AG04449 (cell line): ENCODE measurements at regions not wholly inside any gene's neighbourhood (a gene's known extent, or its start where the extent isn't known, plus 50 kb on each side); places are given as distances from the start of the nearest gene placed in this dataset.

ENCODE experiments used
- CTCF ChIA-PET: fragments of 350-600 bp; formaldehyde crosslinking; extraction: SDS; loops from one replicate; lab custom pipeline; 2021; ENCODE audit warnings: antibody characterized with exemption; lab: Yijun Ruan, JAX
- POLR2A ChIA-PET: fragments of 400-600, 350-600 bp; formaldehyde crosslinking; extraction: SDS; loops from one replicate; lab custom pipeline; 2020; ENCODE audit warnings: antibody characterized with exemption, inconsistent platforms; lab: Yijun Ruan, JAX
- DNase-seq: peaks from one replicate; pipeline ENCODE4 v3.0.0-alpha.2; 2010; ENCODE audit warnings: low read depth, low spot score
- H3K4me3 ChIP-seq: 2 replicates; pipeline ENCODE4 v1.5.1; 2011; ENCODE audit warnings: low read depth, mild to moderate bottlenecking, control low read depth, low read length
- TF ChIP-seq, protein P1 (sequence below): IDR thresholded peaks from one replicate; pipeline ENCODE4 v1.5.1; 2011; ENCODE audit warnings: mild to moderate bottlenecking, moderate library complexity, low read length, control low read depth, inconsistent platforms; ENCODE audit not compliant: insufficient read depth; ENCODE audit errors: missing control alignments

- no peak for DNase-seq
- CTCF ChIA-PET = no interaction called here
- no peak overlapping the region for H3K4me3 ChIP-seq
- TF ChIP-seq, protein P1, sequence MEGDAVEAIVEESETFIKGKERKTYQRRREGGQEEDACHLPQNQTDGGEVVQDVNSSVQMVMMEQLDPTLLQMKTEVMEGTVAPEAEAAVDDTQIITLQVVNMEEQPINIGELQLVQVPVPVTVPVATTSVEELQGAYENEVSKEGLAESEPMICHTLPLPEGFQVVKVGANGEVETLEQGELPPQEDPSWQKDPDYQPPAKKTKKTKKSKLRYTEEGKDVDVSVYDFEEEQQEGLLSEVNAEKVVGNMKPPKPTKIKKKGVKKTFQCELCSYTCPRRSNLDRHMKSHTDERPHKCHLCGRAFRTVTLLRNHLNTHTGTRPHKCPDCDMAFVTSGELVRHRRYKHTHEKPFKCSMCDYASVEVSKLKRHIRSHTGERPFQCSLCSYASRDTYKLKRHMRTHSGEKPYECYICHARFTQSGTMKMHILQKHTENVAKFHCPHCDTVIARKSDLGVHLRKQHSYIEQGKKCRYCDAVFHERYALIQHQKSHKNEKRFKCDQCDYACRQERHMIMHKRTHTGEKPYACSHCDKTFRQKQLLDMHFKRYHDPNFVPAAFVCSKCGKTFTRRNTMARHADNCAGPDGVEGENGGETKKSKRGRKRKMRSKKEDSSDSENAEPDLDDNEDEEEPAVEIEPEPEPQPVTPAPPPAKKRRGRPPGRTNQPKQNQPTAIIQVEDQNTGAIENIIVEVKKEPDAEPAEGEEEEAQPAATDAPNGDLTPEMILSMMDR = no peak
- POLR2A ChIA-PET = no interaction called here
Observed at GRCh38 chr1:87595384-87595781, 266.7 kb downstream of the LMO4 start.

DNA sequence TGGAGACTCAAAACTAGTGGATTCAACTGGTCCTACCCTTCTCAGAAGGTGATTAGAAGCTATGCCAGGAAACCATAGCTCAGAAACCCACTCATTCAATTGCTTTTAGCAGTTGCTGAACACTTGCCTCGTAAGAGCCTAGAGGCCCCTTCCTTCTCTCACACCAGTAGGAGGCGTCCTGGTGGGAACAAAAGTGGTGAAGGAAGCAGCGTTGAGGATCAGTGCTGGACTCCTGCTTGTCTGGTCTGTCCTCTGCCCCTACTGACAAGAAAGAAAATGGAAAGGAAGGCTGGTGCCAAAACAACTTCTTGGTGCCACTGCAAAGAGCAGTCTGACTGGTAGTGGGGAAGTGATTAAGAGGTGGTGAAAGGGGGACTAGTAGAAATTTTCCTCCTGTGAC lies 269.7 kb downstream of the LMO4 start:
- TF ChIP-seq, protein P1 = no peak
- no peak for DNase-seq
- POLR2A ChIA-PET = no interaction called here
- no peak overlapping the region for H3K4me3 ChIP-seq
- CTCF ChIA-PET = no interaction called here

- TF ChIP-seq, protein P1 = no peak
- no peak overlapping the region for H3K4me3 ChIP-seq
- no peak for DNase-seq
- CTCF ChIA-PET = no interaction called here
- POLR2A ChIA-PET = no interaction called here
Observed at GRCh38 chr1:87599569-87599968, 270.9 kb downstream of the LMO4 start.

DNA sequence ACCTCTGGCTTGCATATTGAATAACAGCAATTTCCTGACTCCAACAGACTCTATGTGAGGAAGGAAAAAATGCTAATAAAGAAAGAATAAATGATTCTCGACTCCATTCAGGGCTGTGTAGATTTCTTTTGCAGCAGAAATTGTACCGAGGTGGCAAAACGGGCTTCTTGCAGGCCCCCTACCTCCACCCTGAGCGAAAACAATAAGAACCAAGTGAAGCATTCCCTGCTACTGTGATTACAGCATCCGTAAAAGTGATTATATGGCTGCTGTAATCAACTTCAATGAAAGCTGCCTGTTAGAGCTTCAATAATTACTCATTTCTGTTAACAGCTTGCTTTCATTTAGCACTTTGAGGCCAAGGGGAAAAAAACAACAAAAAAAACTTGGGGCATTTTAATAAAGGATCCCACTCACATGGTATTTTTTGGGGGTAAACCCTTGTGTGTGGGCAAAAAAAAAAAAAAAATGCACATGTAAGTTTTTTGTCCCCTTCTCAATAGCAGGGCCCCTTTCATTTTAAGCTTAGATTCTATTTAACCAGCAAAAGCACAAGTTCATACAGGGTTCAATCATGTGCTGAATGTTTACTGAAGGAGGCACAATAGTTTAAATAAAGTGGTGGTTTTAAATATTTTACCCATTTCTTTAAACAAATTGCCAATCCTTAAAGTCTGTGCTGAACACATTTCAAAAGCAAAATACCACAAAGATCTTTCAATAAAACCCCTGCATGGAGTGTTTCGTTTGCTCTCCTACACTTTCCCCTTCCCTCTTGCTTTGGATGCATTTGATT lies 271.6 kb downstream of the LMO4 start:
- no peak overlapping the region for H3K4me3 ChIP-seq
- no peak for DNase-seq
- ChIA-PET POLR2A (no interaction called here), CTCF (no interaction called here)
- TF ChIP-seq, protein P1 = no peak

- ChIA-PET POLR2A (no interaction called here), CTCF (no interaction called here)
- TF ChIP-seq, protein P1 = no peak
- no peak overlapping the region for H3K4me3 ChIP-seq
- DNase-seq = no peak
Observed at GRCh38 chr1:87600854-87601253, 272.2 kb downstream of the LMO4 start.

DNA sequence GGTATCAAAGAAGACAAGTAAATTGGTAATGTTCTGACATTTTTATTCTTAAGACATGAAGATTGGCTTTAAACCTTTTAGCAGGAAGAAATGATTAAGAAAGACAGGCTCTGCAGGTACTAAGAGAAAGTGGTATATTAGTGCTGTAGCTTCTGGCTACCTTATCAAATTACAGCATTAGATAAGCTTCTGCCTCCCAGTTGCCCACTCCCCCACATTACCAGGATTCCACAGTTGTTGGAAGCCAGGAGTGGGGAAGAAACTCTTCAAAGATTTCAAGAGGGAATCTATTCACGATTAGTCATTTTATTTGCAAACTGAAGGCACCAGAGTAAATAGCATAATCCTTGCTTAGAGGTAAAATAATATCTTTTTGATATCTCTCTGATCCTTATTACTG lies 274.9 kb downstream of the LMO4 start:
- H3K4me3 ChIP-seq = no peak overlapping the region
- TF ChIP-seq, protein P1 = no peak
- CTCF ChIA-PET = no interaction called here
- POLR2A ChIA-PET = no interaction called here
- DNase-seq = no peak
